HG02610 (cell line): ENCODE measurements at regions not wholly inside any gene's neighbourhood (a gene's known extent, or its start where the extent isn't known, plus 50 kb on each side); places are given as distances from the start of the nearest gene placed in this dataset.
"Not testable (repeated sequence)": the region's sequence is repeated elsewhere in the genome, so short reads cannot be mapped to it uniquely, and the experiment has no call there.

ENCODE experiments used
- ATAC-seq: cut with Tn5 transposase; IDR thresholded peaks from one replicate; pipeline ENCODE4 v1.9.1; 2021; ENCODE audit warnings: mild to moderate bottlenecking, moderate library complexity; ENCODE audit not compliant: unreplicated experiment

- no peak for ATAC-seq
These were observed 743.7 kb downstream of the C4orf33 start for GRCh38 chr4:129839687-129840086.

DNA sequence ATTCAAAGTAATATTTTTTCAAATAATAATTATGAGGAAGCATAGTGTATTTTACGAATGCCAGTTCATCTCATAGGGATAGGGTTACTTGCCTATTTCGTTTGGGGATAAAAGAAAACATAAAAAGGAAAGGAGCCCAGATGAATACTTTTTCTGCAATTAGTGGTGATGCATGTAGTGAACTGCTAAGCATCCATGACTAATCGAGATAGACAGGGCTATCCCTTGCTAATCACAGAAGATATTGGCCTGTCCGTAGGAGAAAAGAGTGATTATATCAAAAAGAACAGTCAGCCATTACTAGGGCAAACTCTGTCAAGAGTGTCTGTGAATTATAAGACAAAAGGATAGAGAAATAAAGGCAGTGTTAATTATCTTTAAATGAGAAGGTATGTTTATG lies 746.1 kb downstream of the C4orf33 start:
- no peak for ATAC-seq

DNA sequence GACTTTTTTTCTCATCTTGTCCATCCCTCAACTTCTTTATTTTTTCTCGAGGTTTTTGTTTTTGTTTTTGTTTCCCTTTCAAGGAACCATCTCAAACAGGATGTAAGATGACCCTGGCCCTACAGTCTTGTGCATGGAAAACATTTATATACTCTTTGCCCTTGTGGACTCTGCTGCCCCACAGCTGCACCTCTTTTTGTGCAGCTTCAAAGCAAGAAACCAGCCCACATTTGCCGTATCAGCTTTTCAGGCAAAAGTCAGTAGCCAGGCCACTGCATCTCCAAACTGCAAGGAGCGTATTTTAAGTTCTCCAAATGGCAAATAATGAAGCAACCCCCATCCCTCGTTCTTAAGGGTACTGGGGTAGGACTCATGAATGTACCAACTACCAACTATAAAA lies 756.5 kb downstream of the C4orf33 start:
- ATAC-seq = no peak

DNA sequence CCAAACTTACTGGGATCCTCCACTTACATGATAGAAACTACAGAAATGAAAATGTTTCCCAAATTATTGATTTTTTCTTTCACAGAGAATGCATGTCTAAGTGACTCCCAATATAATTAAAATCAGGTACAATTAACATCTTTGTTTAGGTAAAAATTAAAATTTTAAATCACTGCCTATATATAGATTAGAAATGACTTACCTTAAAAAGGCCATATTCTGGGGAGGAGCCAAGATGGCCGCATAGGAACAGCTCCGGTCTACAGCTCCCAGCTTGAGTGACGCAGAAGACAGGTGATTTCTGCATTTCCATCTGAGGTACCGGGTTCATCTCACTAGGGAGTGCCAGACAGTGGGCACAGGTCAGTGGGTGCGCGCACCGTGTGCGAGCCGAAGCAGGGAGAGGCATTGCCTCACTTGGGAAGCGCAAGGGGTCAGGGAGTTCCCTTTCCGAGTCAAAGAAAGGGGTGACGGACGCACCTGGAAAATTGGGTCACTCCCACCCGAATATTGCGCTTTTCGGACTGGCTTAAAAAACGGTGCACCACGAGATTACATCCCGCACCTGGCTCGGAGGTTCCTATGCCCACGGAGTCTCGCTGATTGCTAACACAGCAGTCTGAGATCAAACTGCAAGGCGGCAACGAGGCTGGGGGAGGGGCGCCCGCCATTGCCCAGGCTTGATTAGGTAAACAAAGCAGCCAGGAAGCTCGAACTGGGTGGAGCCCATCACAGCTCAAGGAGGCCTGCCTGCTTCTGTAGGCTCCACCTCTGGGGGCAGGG lies 757.9 kb downstream of the C4orf33 start:
- not testable (repeated sequence) for ATAC-seq

- ATAC-seq = no peak
These were observed 766.5 kb downstream of the C4orf33 start for GRCh38 chr4:129862461-129862860.

DNA sequence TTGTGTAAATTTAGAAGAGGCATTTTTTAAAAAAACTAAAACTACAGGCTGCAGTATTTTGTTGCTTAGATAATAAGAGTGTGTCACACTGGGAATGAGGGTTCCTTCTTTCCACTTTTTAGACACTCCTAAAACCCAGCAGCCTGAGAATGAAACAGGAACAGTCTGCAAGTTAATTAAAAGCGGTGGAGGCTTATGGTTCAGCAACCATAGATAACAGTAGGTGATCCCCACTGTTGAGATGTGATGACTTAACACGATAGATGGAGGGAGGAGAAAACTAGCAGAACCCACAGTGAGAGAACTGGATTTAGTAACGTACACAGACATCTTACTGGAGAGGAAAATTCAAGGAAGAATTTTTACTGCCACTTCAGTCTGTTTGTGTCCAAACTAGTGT lies 767.3 kb downstream of the C4orf33 start:
- no peak for ATAC-seq

DNA sequence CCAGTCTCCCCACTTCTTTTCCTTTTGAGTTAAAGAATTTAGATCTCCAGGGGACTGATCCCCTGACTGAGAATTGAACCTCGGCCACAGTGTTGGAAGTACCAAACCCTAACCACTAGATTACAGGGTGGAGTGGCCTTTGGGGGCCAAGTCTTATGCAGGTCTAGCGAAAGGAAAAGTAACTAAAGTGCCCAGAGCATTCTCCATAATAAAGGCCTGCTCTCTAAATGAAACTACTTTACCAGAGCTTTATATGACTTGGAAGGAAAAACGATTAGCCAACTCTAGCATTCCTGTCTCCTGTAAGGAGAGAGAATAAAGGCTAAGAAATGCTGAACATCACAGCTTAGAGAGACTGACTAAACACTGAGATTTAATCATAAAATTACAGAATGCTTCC lies 788.0 kb downstream of the C4orf33 start:
- no peak for ATAC-seq

DNA sequence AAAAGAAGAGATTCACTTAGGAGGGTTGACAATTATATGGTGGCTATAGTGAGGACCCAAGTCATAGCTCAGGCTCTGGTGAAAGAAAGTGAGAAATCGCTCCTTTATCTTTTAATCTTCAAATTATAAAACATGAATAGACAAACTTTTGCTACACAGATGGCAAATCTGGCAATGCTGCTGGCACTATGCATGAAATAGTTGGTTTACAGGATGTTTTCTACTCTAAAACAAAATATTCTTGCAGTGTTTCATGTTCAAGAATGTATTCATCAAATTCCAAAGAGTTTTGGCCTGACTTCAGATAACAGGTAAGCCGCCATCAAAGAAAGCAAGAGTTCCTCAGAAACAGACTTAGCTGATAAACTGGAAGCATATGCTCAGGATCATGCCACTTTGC lies 801.2 kb downstream of the C4orf33 start:
- ATAC-seq = no peak

DNA sequence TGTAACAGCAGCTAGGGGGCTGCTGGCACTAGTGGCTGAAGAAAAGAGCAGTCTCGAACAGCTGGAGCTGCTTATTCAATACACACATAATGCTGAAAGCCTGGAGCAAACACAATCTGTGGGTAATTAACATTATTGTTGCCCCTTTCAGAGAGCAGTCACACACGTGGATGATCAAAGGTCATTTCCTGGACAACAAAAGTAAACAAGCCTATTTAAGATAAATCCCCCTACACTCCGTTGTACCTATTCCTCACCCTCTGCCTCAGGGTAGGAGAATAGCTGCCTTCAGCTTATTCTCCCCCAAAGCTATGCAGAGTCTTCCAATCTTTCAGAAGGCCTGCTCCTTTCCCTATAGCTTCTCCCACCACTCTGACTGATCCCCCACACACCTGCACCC lies 803.9 kb downstream of the C4orf33 start:
- ATAC-seq = no peak

- ATAC-seq = no peak
These were observed 804.5 kb downstream of the C4orf33 start for GRCh38 chr4:129900430-129900953.

GRCh38 chr4:129901205-129901604 lies 805.3 kb downstream of the C4orf33 start:
- no peak for ATAC-seq

DNA sequence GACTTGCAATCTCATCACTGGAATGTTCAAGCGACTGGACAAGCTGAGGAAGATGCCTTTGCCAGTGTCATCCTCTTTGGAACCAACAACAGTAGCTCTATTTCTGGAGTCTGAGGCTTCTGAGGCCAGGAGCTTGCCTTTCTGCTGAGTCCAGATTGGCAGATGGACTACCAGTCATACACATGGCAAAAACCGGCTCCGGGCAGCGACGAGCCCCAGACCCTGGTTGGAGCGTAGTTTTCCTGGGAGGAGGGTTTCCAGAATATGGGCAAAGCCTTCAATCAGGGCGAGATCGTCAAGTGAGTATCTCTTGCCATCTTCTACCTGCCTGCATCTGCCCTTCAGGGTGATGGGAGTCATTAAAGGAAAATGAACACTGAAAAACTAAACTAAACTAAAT lies 807.9 kb downstream of the C4orf33 start:
- no peak for ATAC-seq

DNA sequence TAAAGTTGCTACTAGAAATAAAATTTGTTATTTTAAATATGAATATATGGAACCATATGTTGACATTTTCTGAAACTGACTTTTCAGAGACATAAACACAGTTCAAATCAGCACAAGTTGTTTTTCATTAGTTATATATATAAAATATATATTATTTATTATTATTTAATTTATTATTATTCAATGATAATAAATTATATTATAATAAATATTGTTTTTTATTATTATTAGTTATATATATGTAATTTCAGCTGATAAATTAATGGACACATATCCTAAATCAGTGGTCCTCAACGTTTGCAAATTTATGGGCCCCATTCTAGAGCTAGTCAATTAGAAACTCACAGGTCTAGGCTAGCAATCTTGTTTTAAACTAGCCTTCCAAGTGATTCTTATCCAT lies 809.3 kb downstream of the C4orf33 start:
- ATAC-seq = no peak

DNA sequence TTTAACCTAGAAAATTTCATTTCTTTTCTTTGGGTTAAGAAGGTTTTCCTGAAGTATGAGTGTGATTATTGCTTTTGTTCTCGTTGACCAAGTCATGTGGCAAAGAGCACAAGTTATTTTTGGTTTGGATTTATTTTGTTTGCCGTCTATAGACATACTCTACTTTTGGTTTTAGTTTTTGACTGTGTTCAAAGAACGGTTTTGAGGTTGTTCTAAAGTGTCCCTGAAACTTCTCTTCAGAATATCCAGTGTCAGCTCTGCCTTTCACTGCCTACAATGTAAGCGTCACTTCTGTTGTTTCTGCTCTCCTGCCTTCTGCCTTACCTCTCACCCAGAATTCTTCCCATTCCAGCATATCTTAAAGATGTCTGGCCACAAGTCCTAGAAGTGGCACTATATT lies 812.2 kb downstream of the C4orf33 start:
- ATAC-seq = no peak

- ATAC-seq = no peak
These were observed 821.0 kb downstream of the C4orf33 start for GRCh38 chr4:129916991-129917390.

- no peak for ATAC-seq
These were observed 821.7 kb downstream of the C4orf33 start for GRCh38 chr4:129917651-129918050.

- ATAC-seq = no peak
These were observed 831.0 kb downstream of the C4orf33 start for GRCh38 chr4:129926936-129927335.

DNA sequence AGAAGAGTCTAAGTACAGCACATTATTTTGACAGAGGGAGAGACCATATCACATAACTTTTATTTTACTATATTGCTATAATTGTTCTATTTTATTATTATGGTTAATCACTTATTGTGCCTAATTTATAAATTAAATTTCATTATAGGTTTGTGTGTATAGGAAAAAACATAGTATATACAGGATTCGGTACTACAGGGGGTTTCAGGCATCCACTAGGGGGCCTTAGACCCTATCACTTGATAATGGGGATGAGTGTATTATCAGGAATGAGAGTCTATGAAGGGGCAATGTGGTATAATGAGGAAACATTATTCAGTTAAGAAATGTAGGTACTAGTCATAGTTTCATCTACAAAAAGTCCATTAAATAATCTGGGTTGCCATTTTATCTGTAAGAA lies 833.1 kb downstream of the C4orf33 start:
- ATAC-seq = no peak

GRCh38 chr4:129929984-129930383 lies 834.0 kb downstream of the C4orf33 start:
- ATAC-seq = no peak

- ATAC-seq = no peak
These were observed 854.3 kb downstream of the C4orf33 start for GRCh38 chr4:129950217-129950616.

GRCh38 chr4:129966175-129966574 lies 870.2 kb downstream of the C4orf33 start:
- no peak for ATAC-seq

DNA sequence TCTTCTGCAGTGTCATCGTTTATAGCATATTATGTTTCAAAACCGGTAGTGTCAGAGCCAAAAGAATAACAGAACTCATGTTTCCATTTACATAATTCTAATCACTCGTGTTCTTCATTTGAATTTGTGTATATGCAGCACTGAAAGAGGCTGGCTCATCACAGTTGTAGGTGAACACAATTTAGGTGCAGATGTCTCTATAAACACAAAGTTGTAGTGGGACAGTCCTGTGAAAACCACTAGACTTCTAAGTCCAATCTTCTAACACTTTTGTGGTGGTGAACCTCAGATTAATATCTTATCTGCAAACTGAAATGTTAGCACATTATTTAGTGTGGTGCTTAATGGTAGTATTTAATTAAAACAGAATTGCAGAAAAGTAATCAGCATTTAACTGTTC lies 872.4 kb downstream of the C4orf33 start:
- ATAC-seq = no peak

GRCh38 chr4:129968778-129969177 lies 872.8 kb downstream of the C4orf33 start:
- no peak for ATAC-seq
